K562 (cell line): ENCODE measurements at regions not wholly inside any gene's neighbourhood (a gene's known extent, or its start where the extent isn't known, plus 50 kb on each side); places are given as distances from the start of the nearest gene placed in this dataset.

Experiments used
- ATAC-seq: fragments of 200-7000 bp; cut with Tn5 transposase; 3 replicates; pipeline ENCODE4 v1.9.1; 2020; ENCODE audit warnings: moderate library complexity
- BruUV-seq: library from RNA; stranded (reverse); fragments of 400-500 nt; replicated peaks from 2 replicates; lab custom pipeline; 2021; lab: Mats Ljungman, UMichigan
- CTCF ChIA-PET: fragments of 300-600 bp; formaldehyde crosslinking; extraction: SDS; loops from one replicate; lab custom pipeline; 2021; ENCODE audit warnings: low intra/inter-chr PET ratio; lab: Yijun Ruan, JAX
- POLR2A ChIA-PET: fragments of 300-600, 350-650 bp; sonication (Branson Sonifier 250); formaldehyde crosslinking; extraction: SDS; loops from one replicate; lab custom pipeline; 2021; ENCODE audit warnings: antibody characterized with exemption, inconsistent platforms; lab: Yijun Ruan, JAX
- DNase-seq, 4 experiments: peaks; one replicate each; pipeline versions ENCODE4 v3.0.0 to v3.0.0-alpha.2; 2011 to 2018; ENCODE audit warnings: low spot score in 3 of 4, mixed read lengths in 3 of 4; ENCODE audit errors: extremely low read depth in 1 of 4
- FAIRE-seq: peaks from 2 replicates; lab custom pipeline; 2011; peaks lifted over from hg19 to GRCh38; lab: Jason Lieb, UNC
- H2AFZ ChIP-seq: 2 replicates; pipeline ENCODE4 v1.6.0; 2011; ENCODE audit warnings: low read depth, low read length, control low read depth, inconsistent platforms
- H3K27ac ChIP-seq: fragments of 200-600 bp; 3 replicates; pipeline ENCODE4 v1.8.0; 2011; ENCODE audit warnings: low read depth, mild to moderate bottlenecking, control low read depth, inconsistent platforms, low read length, moderate library complexity, mixed read lengths; ENCODE audit errors: extremely low read depth
- H3K27me3 ChIP-seq, 2 experiments: fragments of 300-600 bp in 1 of 2; 2 replicates in 1 of 2; 3 replicates in 1 of 2; pipeline versions ENCODE4 v1.6.0 to v1.8.0; 2011; ENCODE audit warnings: inconsistent platforms in 2 of 2, low read length in 2 of 2, mild to moderate bottlenecking in 1 of 2, mixed read lengths in 1 of 2, moderate library complexity in 1 of 2; ENCODE audit not compliant: control insufficient read depth in 2 of 2, insufficient read depth in 2 of 2
- H3K36me3 ChIP-seq: fragments of 300-600 bp; 3 replicates; pipeline ENCODE4 v1.8.0; 2011; ENCODE audit warnings: mild to moderate bottlenecking, low read length, inconsistent platforms; ENCODE audit not compliant: control insufficient read depth, insufficient read depth
- H3K4me1 ChIP-seq, 2 experiments: fragments of 200-600 bp in 1 of 2; replicated peaks in 1 of 2; 2 replicates in 1 of 2; 3 replicates in 1 of 2; pipeline versions ENCODE4 v1.5.1 to v1.8.0; 2011; ENCODE audit warnings: inconsistent platforms in 2 of 2, low read length in 2 of 2, mild to moderate bottlenecking in 1 of 2, mixed read lengths in 1 of 2, moderate library complexity in 1 of 2; ENCODE audit not compliant: control insufficient read depth in 2 of 2, insufficient read depth in 2 of 2
- H3K4me2 ChIP-seq: 2 replicates; pipeline ENCODE4 v1.6.1; 2011; ENCODE audit warnings: low read length, control low read depth, inconsistent platforms, mixed read lengths; ENCODE audit not compliant: insufficient read depth
- H3K4me3 ChIP-seq: fragments of 200-600 bp; sonication (generic), shearing (Covaris generic); 2 replicates; pipeline ENCODE4 v1.5.1; 2016; ENCODE audit warnings: control low read depth, inconsistent platforms
- H3K79me2 ChIP-seq: fragments of 200-600 bp; 3 replicates; pipeline ENCODE4 v1.8.0; 2011; ENCODE audit warnings: low read length, inconsistent platforms; ENCODE audit not compliant: control insufficient read depth, insufficient read depth
- H3K9ac ChIP-seq, 2 experiments: 2 replicates each; pipeline versions ENCODE4 v1.6.0 to v1.6.1; 2011; ENCODE audit warnings: low read depth in 2 of 2, low read length in 2 of 2, control low read depth in 1 of 2, inconsistent platforms in 1 of 2, mild to moderate bottlenecking in 1 of 2, mixed read lengths in 1 of 2; ENCODE audit not compliant: insufficient read depth in 1 of 2
- H3K9me1 ChIP-seq: one replicate; pipeline ENCODE4 v1.6.0; 2011; ENCODE audit warnings: inconsistent platforms, mild to moderate bottlenecking, low read length, moderate library complexity; ENCODE audit not compliant: control insufficient read depth, insufficient read depth
- H3K9me3 ChIP-seq: replicated peaks from 2 replicates; pipeline ENCODE4 v1.5.1; 2011; ENCODE audit warnings: low read depth, low read length, inconsistent platforms; ENCODE audit not compliant: control insufficient read depth, insufficient read depth
- H4K20me1 ChIP-seq: replicated peaks from 2 replicates; pipeline ENCODE4 v1.6.1; 2011; ENCODE audit warnings: low read length, inconsistent platforms, mixed read lengths; ENCODE audit not compliant: control insufficient read depth, insufficient read depth
- ATF1 ChIP-seq, 2 experiments: fragments of 450-650 bp in 1 of 2; IDR thresholded peaks; 2 replicates each; pipeline ENCODE4 v1.6.1; 2016; ENCODE audit warnings: missing compliant biosample characterization in 1 of 2, missing genetic modification characterization in 1 of 2
- FOXA1 ChIP-seq: fragments of 450-650 bp; IDR thresholded peaks from 2 replicates; pipeline ENCODE4 v1.6.1; 2016; ENCODE audit warnings: mild to moderate bottlenecking, borderline replicate concordance
- JUNB ChIP-seq: fragments of 450-650 bp; formaldehyde crosslinking; conservative IDR thresholded peaks from 2 replicates; pipeline ENCODE4 v1.4.0; 2020; ENCODE audit warnings: mild to moderate bottlenecking
- PHF21A ChIP-seq: fragments of 450-650 bp; IDR thresholded peaks from 2 replicates; pipeline ENCODE4 v1.6.1; 2017; ENCODE audit warnings: low read depth, borderline replicate concordance
- WGBS: fragments of 100-300 bp; shearing (Covaris generic); methylation state at CpG from one replicate; pipeline ENCODE4 v1.1.6; 2016; ENCODE audit warnings: low coverage, mixed read lengths; ENCODE audit not compliant: insufficient coverage; ENCODE audit errors: missing lambda C conversion rate; 5-methylcytosine and 5-hydroxymethylcytosine counted together
- in situ Hi-C: fragments of 300-500 bp; cut with MboI; formaldehyde crosslinking; loops from 4 replicates; pipeline ENCODE4 v1.15.0; 2018; ENCODE audit warnings: inconsistent platforms, mixed read lengths
- intact Hi-C: fragments of 100-400 bp; cut with micrococcal nuclease; formaldehyde crosslinking; loops from 2 replicates; pipeline ENCODE4 v1.14.2; 2022
- TF ChIP-seq, protein P1 (sequence below): sonication (generic); formaldehyde crosslinking; IDR thresholded peaks from 2 replicates; pipeline ENCODE4 v1.8.0; 2022; ENCODE audit warnings: mild to moderate bottlenecking, missing genetic modification reagents
- TF ChIP-seq, protein P2 (sequence below): sonication (generic); formaldehyde crosslinking; IDR thresholded peaks from 2 replicates; pipeline ENCODE4 v1.8.1; 2023; ENCODE audit warnings: mild to moderate bottlenecking, missing genetic modification reagents

DNA sequence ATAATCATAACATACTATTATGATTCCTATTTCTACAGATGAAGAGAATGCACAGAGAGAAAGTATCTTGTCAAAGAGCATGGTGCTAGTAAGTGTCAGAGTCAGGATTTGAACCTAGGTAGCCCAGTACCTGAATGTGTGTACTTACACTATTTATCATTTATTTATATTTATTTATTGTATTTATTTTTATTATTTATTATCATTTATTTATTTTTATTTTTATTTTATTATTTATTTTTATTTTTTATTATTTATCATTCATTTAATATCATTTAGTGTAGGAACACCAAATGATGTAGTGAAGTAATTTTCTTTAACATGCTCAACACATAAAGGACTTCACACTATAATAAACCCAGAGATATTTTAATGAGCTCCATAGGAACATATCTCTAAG, 209.4 kb upstream of the ZFP42 start (continued):
- no peak for TF ChIP-seq FOXA1

DNA sequence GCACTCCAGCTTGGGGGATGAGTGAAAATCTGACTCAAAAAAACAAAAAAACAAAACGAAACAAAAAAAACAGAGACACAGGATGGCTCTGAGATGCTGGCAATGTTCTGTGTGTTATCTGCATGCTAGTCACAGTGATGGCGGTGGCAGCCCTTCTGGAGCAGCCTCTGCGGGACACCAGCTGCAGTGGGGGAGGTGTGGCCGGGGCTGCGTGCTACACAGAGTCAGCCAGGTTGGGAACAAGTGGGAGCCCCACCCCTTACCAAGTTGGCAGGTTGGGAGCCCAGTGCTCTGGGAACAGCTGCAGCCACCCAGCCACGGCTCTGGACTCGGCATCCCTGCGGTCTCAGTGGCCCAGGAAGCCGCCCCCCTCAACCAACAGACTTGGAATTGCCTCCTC, 206.5 kb upstream of the ZFP42 start:
- H3K9me1 ChIP-seq = no peaks in the 10 kb centered on the region
- no peaks in the 10 kb centered on the region for H3K27me3 ChIP-seq
- CTCF ChIA-PET = no interaction called here
- H3K79me2 ChIP-seq = no peaks in the 10 kb centered on the region
- H3K4me1 ChIP-seq = no peaks in the 10 kb centered on the region
- no peak overlapping the region for H3K4me3 ChIP-seq
- H3K36me3 ChIP-seq = no peaks in the 10 kb centered on the region
- no peak for ATAC-seq
- no peak for FAIRE-seq
- no peak overlapping the region for H3K4me2 ChIP-seq
- intact Hi-C loops (no loop called here), in situ Hi-C loops (no loop called here)
- H3K9me3 ChIP-seq = no peaks in the 10 kb centered on the region
- H4K20me1 ChIP-seq = no peaks in the 10 kb centered on the region
- no peak overlapping the region for H3K9ac ChIP-seq
- no peak for DNase-seq
- POLR2A ChIA-PET = no interaction called here
- no peak overlapping the region for H2AFZ ChIP-seq
- 0% methylated on average over 9 of the region's 9 CpGs for WGBS
- no TSS peak for BruUV-seq
- no peak overlapping the region for H3K27ac ChIP-seq
- TF ChIP-seq JUNB (CRISPR knock-in tag) (no peak), PHF21A (no peak), ATF1 (CRISPR knock-in tag; IDR thresholded peaks at IDR 0.05) (no peak), ATF1 (tag; IDR thresholded peaks at IDR 0.05) (no peak)
- TF ChIP-seq, protein P1, sequence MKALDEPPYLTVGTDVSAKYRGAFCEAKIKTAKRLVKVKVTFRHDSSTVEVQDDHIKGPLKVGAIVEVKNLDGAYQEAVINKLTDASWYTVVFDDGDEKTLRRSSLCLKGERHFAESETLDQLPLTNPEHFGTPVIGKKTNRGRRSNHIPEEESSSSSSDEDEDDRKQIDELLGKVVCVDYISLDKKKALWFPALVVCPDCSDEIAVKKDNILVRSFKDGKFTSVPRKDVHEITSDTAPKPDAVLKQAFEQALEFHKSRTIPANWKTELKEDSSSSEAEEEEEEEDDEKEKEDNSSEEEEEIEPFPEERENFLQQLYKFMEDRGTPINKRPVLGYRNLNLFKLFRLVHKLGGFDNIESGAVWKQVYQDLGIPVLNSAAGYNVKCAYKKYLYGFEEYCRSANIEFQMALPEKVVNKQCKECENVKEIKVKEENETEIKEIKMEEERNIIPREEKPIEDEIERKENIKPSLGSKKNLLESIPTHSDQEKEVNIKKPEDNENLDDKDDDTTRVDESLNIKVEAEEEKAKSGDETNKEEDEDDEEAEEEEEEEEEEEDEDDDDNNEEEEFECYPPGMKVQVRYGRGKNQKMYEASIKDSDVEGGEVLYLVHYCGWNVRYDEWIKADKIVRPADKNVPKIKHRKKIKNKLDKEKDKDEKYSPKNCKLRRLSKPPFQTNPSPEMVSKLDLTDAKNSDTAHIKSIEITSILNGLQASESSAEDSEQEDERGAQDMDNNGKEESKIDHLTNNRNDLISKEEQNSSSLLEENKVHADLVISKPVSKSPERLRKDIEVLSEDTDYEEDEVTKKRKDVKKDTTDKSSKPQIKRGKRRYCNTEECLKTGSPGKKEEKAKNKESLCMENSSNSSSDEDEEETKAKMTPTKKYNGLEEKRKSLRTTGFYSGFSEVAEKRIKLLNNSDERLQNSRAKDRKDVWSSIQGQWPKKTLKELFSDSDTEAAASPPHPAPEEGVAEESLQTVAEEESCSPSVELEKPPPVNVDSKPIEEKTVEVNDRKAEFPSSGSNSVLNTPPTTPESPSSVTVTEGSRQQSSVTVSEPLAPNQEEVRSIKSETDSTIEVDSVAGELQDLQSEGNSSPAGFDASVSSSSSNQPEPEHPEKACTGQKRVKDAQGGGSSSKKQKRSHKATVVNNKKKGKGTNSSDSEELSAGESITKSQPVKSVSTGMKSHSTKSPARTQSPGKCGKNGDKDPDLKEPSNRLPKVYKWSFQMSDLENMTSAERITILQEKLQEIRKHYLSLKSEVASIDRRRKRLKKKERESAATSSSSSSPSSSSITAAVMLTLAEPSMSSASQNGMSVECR (CRISPR knock-in tag) = no peak
- TF ChIP-seq, protein P2, sequence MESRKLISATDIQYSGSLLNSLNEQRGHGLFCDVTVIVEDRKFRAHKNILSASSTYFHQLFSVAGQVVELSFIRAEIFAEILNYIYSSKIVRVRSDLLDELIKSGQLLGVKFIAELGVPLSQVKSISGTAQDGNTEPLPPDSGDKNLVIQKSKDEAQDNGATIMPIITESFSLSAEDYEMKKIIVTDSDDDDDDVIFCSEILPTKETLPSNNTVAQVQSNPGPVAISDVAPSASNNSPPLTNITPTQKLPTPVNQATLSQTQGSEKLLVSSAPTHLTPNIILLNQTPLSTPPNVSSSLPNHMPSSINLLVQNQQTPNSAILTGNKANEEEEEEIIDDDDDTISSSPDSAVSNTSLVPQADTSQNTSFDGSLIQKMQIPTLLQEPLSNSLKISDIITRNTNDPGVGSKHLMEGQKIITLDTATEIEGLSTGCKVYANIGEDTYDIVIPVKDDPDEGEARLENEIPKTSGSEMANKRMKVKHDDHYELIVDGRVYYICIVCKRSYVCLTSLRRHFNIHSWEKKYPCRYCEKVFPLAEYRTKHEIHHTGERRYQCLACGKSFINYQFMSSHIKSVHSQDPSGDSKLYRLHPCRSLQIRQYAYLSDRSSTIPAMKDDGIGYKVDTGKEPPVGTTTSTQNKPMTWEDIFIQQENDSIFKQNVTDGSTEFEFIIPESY = no peak
